ENCODE measurements at regions not wholly inside any gene's neighbourhood (a gene's known extent, or its start where the extent isn't known, plus 50 kb on each side); places are given as distances from the start of the nearest gene placed in this dataset.

GRCh38 chr4:170423137-170423536 is 333.4 kb upstream of the AADAT start:
- no peaks in the 10 kb centered on the region for H3K27me3 ChIP-seq (replicated peaks; ENCODE audit: control insufficient read depth, insufficient read depth, low read length)
- Mint-ChIP-seq H3K9me3 (ENCODE audit: unreplicated experiment) (no peaks in the 10 kb centered on the region), H3K27me3 (ENCODE audit: insufficient read depth, unreplicated experiment) (no peaks in the 10 kb centered on the region), H3K4me1 (ENCODE audit: low read depth, unreplicated experiment) (no peaks in the 10 kb centered on the region), H3K27ac (ENCODE audit: unreplicated experiment) (no peak overlapping the region), H3K36me3 (ENCODE audit: insufficient read depth, unreplicated experiment) (no peaks in the 10 kb centered on the region), H3K4me3 (ENCODE audit: unreplicated experiment) (no peak overlapping the region)
- no peaks in the 10 kb centered on the region for H3K9me3 ChIP-seq
- no peaks in the 10 kb centered on the region for H3K36me3 ChIP-seq (ENCODE audit: control insufficient read depth, insufficient read depth, low read length)
- intact Hi-C loops (cut with micrococcal nuclease; ENCODE audit: unreplicated experiment): no loop called here
- no peaks in the 10 kb centered on the region for H3K4me1 ChIP-seq
- no peak for DNase-seq
- ChIA-PET CTCF (no interaction called here), POLR2A (no interaction called here)
- no peak for TF ChIP-seq CTCF (IDR thresholded peaks at IDR 0.05; ENCODE audit: insufficient read depth in 1 of 2, low read depth in 1 of 2, low read length in 1 of 2, severe bottlenecking in 1 of 2, unreplicated experiment in 1 of 2)
- no TSS peak for BruUV-seq (replicated peaks)
- H3K4me3 ChIP-seq (ENCODE audit: low read depth, low read length): no peak overlapping the region

- CTCF ChIA-PET: no interaction called here
- no peak overlapping the region for H3K4me3 ChIP-seq (ENCODE audit: low read depth, low read length)
These were observed 330.5 kb upstream of the AADAT start for GRCh38 chr4:170420255-170420693.

GRCh38 chr4:170414961-170415360 is 325.2 kb upstream of the AADAT start:
- Mint-ChIP-seq H3K27me3 (ENCODE audit: insufficient read depth, unreplicated experiment) (no peaks in the 10 kb centered on the region), H3K27ac (ENCODE audit: unreplicated experiment) (no peak overlapping the region), H3K9me3 (ENCODE audit: unreplicated experiment) (no peaks in the 10 kb centered on the region), H3K36me3 (ENCODE audit: insufficient read depth, unreplicated experiment) (no peaks in the 10 kb centered on the region), H3K4me3 (ENCODE audit: unreplicated experiment) (no peak overlapping the region), H3K4me1 (ENCODE audit: low read depth, unreplicated experiment) (no peaks in the 10 kb centered on the region)
- BruUV-seq (replicated peaks): no TSS peak
- intact Hi-C loops (cut with micrococcal nuclease; ENCODE audit: unreplicated experiment): no loop called here
- Histone ChIP-seq H3K36me3 (ENCODE audit: control insufficient read depth, insufficient read depth, low read length) (no peaks in the 10 kb centered on the region), H3K9me3 (no peaks in the 10 kb centered on the region), H3K4me1 (no peaks in the 10 kb centered on the region), H3K4me3 (ENCODE audit: low read depth, low read length) (no peak overlapping the region), H3K27me3 (replicated peaks; ENCODE audit: control insufficient read depth, insufficient read depth, low read length) (no peaks in the 10 kb centered on the region)
- CTCF ChIA-PET: no interaction called here
- no peak for DNase-seq
- TF ChIP-seq CTCF (IDR thresholded peaks at IDR 0.05; ENCODE audit: insufficient read depth in 1 of 2, low read depth in 1 of 2, low read length in 1 of 2, severe bottlenecking in 1 of 2, unreplicated experiment in 1 of 2): no peak
- POLR2A ChIA-PET: no interaction called here

More at GRCh38 chr4:170420255-170420693, 330.5 kb upstream of the AADAT start:
- intact Hi-C loops (cut with micrococcal nuclease; ENCODE audit: unreplicated experiment): no loop called here
- no peaks in the 10 kb centered on the region for H3K27me3 Mint-ChIP-seq (ENCODE audit: insufficient read depth, unreplicated experiment)
- no peaks in the 10 kb centered on the region for H3K27me3 ChIP-seq (replicated peaks; ENCODE audit: control insufficient read depth, insufficient read depth, low read length)
- no peaks in the 10 kb centered on the region for H3K36me3 ChIP-seq (ENCODE audit: control insufficient read depth, insufficient read depth, low read length)
- BruUV-seq (replicated peaks): no TSS peak
- H3K27ac Mint-ChIP-seq (ENCODE audit: unreplicated experiment): no peak overlapping the region
- H3K4me3 Mint-ChIP-seq (ENCODE audit: unreplicated experiment): no peak overlapping the region
- H3K9me3 ChIP-seq: no peaks in the 10 kb centered on the region
- POLR2A ChIA-PET: no interaction called here
- no peaks in the 10 kb centered on the region for H3K4me1 Mint-ChIP-seq (ENCODE audit: low read depth, unreplicated experiment)
- no peaks in the 10 kb centered on the region for H3K4me1 ChIP-seq
- TF ChIP-seq CTCF (IDR thresholded peaks at IDR 0.05; ENCODE audit: insufficient read depth in 1 of 2, low read depth in 1 of 2, low read length in 1 of 2, severe bottlenecking in 1 of 2, unreplicated experiment in 1 of 2): no peak
- no peaks in the 10 kb centered on the region for H3K36me3 Mint-ChIP-seq (ENCODE audit: insufficient read depth, unreplicated experiment)
- H3K9me3 Mint-ChIP-seq (ENCODE audit: unreplicated experiment): no peaks in the 10 kb centered on the region
- no peak for DNase-seq
